Right lobe of liver (tissue), 4 donors: ENCODE measurements at regions not wholly inside any gene's neighbourhood (a gene's known extent, or its start where the extent isn't known, plus 50 kb on each side); places are given as distances from the start of the nearest gene placed in this dataset.

Experiments used
- POLR2A ChIP-seq: fragments of 450-650 bp; IDR thresholded peaks from one replicate; pipeline ENCODE4 v1.6.1; 2017; ENCODE audit warnings: antibody characterized with exemption, mild to moderate bottlenecking
- TF ChIP-seq, protein P1 (sequence below), 4 donors: fragments of 200-600 bp in 3 of 4; fragments of 450-650 bp in 1 of 4; IDR thresholded peaks; one replicate each; pipeline versions ENCODE4 v1.5.1 to v1.8.0; 2016 to 2022; ENCODE audit warnings: antibody characterized with exemption in 4 of 4, mild to moderate bottlenecking in 2 of 4
- donor health status: DM: no; HTN: no; CAD: no.
- donor health status: DM: no; HTN: no; CAD: no.
- donor health status: DM: no; HTN: yes; CAD: no.

- TF ChIP-seq, protein P1, sequence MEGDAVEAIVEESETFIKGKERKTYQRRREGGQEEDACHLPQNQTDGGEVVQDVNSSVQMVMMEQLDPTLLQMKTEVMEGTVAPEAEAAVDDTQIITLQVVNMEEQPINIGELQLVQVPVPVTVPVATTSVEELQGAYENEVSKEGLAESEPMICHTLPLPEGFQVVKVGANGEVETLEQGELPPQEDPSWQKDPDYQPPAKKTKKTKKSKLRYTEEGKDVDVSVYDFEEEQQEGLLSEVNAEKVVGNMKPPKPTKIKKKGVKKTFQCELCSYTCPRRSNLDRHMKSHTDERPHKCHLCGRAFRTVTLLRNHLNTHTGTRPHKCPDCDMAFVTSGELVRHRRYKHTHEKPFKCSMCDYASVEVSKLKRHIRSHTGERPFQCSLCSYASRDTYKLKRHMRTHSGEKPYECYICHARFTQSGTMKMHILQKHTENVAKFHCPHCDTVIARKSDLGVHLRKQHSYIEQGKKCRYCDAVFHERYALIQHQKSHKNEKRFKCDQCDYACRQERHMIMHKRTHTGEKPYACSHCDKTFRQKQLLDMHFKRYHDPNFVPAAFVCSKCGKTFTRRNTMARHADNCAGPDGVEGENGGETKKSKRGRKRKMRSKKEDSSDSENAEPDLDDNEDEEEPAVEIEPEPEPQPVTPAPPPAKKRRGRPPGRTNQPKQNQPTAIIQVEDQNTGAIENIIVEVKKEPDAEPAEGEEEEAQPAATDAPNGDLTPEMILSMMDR (IDR thresholded peaks at IDR 0.05), result no peak
- TF ChIP-seq POLR2A, result no peak
Observed at GRCh38 chr7:22647451-22648257, 79.3 kb upstream of the IL6 start.
